Parathyroid adenoma (tissue), 2 donors: ENCODE measurements at regions not wholly inside any gene's neighbourhood (a gene's known extent, or its start where the extent isn't known, plus 50 kb on each side); places are given as distances from the start of the nearest gene placed in this dataset.

Experiments used
- H2AFZ ChIP-seq: fragments of 300-600 bp; sonication (generic); one replicate; pipeline ENCODE4 v1.7.0; 2017; ENCODE audit warnings: antibody characterized with exemption, mild to moderate bottlenecking
- H3K27ac ChIP-seq: fragments of 300-600 bp; sonication (generic); one replicate; pipeline ENCODE4 v1.7.0; 2017
- H3K27me3 ChIP-seq: fragments of 300-600 bp; sonication (generic); one replicate; pipeline ENCODE4 v1.7.0; 2017; ENCODE audit warnings: low read length; ENCODE audit not compliant: control insufficient read depth, insufficient read depth
- H3K36me3 ChIP-seq: fragments of 300-600 bp; sonication (generic); one replicate; pipeline ENCODE4 v1.7.0; 2017; ENCODE audit warnings: low read length; ENCODE audit not compliant: control insufficient read depth, insufficient read depth
- H3K4me1 ChIP-seq: fragments of 300-600 bp; sonication (generic); one replicate; pipeline ENCODE4 v1.7.0; 2017; ENCODE audit warnings: control low read depth
- H3K4me2 ChIP-seq: fragments of 300-600 bp; sonication (generic); one replicate; pipeline ENCODE4 v1.7.0; 2017; ENCODE audit warnings: low read length
- H3K4me3 ChIP-seq: fragments of 300-600 bp; sonication (generic); one replicate; pipeline ENCODE4 v1.7.0; 2017; ENCODE audit warnings: low read depth, low read length
- H3K79me2 ChIP-seq: fragments of 300-600 bp; sonication (generic); one replicate; pipeline ENCODE4 v1.7.0; 2017; ENCODE audit warnings: control low read depth
- H3K9ac ChIP-seq: fragments of 300-600 bp; sonication (generic); one replicate; pipeline ENCODE4 v1.7.0; 2017; ENCODE audit warnings: mild to moderate bottlenecking
- H3K9me3 ChIP-seq: fragments of 300-600 bp; sonication (generic); one replicate; pipeline ENCODE4 v1.7.0; 2017; ENCODE audit warnings: low read length; ENCODE audit not compliant: control insufficient read depth
- TF ChIP-seq, protein P1 (sequence below): fragments of 300-600 bp; sonication (generic); IDR thresholded peaks from one replicate; pipeline ENCODE4 v1.7.0; 2017; ENCODE audit warnings: antibody characterized with exemption, mild to moderate bottlenecking
- donor health status: primary hyperparathyroidism.

DNA sequence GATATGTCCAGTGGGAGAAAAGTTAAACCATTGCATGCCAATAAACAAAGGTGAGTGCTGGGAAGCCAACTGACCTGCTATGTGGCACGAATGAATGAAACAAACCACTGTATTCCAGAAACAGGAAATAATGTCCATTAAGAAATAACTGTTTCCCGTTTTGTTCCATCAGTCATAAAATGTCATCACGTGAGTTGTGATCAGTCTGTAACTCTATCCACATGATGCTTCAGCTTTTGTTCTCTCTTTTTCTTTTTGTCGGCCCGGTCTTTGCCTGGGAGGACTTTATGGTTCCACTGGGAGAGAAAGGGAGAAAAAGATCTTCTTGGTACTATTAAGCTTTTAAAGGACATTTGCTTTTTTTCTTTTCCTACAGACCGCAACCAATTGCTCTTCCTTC, 179.9 kb downstream of the TGFB2 start:
- Histone ChIP-seq H3K9me3 (no peaks in the 10 kb centered on the region), H3K36me3 (no peaks in the 10 kb centered on the region), H3K27me3 (no peaks in the 10 kb centered on the region), H3K4me2 (no peak overlapping the region), H3K27ac (no peak overlapping the region), H3K79me2 (no peaks in the 10 kb centered on the region), H3K4me1 (no peaks in the 10 kb centered on the region), H2AFZ (no peak overlapping the region), H3K9ac (no peak overlapping the region), H3K4me3 (no peak overlapping the region)
- TF ChIP-seq, protein P1, sequence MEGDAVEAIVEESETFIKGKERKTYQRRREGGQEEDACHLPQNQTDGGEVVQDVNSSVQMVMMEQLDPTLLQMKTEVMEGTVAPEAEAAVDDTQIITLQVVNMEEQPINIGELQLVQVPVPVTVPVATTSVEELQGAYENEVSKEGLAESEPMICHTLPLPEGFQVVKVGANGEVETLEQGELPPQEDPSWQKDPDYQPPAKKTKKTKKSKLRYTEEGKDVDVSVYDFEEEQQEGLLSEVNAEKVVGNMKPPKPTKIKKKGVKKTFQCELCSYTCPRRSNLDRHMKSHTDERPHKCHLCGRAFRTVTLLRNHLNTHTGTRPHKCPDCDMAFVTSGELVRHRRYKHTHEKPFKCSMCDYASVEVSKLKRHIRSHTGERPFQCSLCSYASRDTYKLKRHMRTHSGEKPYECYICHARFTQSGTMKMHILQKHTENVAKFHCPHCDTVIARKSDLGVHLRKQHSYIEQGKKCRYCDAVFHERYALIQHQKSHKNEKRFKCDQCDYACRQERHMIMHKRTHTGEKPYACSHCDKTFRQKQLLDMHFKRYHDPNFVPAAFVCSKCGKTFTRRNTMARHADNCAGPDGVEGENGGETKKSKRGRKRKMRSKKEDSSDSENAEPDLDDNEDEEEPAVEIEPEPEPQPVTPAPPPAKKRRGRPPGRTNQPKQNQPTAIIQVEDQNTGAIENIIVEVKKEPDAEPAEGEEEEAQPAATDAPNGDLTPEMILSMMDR: no peak

DNA sequence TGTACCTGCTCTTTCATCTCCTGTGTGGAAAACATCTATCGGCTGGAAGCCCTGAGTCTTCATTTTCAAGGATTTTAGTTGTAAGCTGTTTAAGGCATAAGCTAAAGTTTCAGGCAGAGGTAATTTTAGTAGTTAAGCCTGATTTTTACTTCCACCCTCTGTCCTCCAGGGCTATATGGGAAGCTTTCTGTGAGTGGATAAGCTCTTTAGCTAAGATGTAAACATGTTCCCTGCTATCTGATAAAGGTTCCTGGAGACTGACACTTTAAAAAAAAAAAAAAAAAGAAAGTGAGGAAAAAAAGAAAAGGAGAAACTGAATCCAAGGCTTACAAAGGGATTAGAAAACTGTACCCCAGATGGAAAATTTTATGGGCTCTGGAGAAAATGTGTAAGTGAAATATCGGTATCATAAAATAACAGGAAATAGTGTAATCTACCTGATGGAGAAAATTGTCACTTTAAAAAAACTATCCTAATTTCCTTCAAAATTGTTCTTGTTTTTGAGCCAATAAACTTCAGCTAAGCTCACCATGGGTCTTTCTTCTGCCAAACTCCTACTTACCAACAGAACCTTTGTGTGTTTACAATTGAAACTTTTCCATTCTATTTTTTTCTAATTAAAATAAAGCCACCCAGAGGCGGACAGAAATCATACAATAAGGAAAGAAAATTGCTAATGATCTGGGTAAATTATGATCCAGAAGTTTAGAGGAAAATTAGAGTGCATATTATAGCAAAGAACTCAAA, 180.5 kb downstream of the TGFB2 start:
- Histone ChIP-seq H2AFZ (no peak overlapping the region), H3K36me3 (no peaks in the 10 kb centered on the region), H3K4me1 (no peaks in the 10 kb centered on the region), H3K4me3 (no peak overlapping the region), H3K9me3 (no peaks in the 10 kb centered on the region), H3K27me3 (no peaks in the 10 kb centered on the region), H3K4me2 (no peak overlapping the region), H3K27ac (no peak overlapping the region), H3K9ac (no peak overlapping the region), H3K79me2 (no peaks in the 10 kb centered on the region)
- TF ChIP-seq, protein P1: no peak

DNA sequence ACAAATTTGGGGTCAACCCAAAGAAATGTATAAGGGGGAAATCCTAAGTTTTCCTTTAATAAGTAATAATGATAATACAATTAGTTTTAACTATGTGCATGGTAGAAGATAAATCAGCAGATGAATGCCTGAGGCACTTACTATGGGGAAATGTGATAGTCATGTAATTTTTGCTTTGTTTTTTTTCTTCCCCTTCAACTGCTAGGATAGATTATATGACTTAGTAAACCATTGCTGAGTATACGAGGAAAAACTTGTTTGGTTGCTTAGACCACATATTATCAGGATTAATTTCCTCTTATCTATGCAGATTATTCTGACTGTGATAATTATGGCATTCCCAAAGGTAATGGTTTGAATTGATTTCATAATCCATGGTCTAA, 181.1 kb downstream of the TGFB2 start:
- Histone ChIP-seq H3K27ac (no peak overlapping the region), H3K36me3 (no peaks in the 10 kb centered on the region), H3K9me3 (no peaks in the 10 kb centered on the region), H3K9ac (no peak overlapping the region), H3K4me2 (no peak overlapping the region), H3K27me3 (no peaks in the 10 kb centered on the region), H3K4me3 (no peak overlapping the region), H3K4me1 (no peaks in the 10 kb centered on the region), H2AFZ (no peak overlapping the region), H3K79me2 (no peaks in the 10 kb centered on the region)
- TF ChIP-seq, protein P1: no peak

DNA sequence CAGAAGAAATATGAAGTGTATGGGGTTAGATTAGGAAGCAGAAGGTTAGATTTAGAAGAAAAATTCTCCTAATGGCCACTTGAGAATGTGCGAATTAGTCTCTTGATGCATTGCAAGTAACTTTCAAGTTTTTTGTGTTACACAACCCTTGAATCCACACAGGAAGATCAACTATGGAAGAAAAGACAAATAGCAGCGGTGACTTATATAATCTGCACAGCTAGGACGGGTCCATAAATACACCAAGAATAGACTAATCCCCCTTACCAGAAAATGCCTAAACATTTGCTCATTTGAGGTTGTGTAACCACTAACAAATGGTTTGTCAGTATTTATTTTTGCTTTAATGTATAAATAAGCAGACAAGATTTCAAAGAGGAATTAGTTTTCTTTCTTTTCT, 182.6 kb downstream of the TGFB2 start:
- Histone ChIP-seq H3K9me3 (no peaks in the 10 kb centered on the region), H3K4me1 (no peaks in the 10 kb centered on the region), H3K27ac (no peak overlapping the region), H3K4me2 (no peak overlapping the region), H3K4me3 (no peak overlapping the region), H3K9ac (no peak overlapping the region), H3K79me2 (no peaks in the 10 kb centered on the region), H3K36me3 (no peaks in the 10 kb centered on the region), H3K27me3 (no peaks in the 10 kb centered on the region), H2AFZ (no peak overlapping the region)
- TF ChIP-seq, protein P1: no peak
